ENCODE measurements at regions not wholly inside any gene's neighbourhood (a gene's known extent, or its start where the extent isn't known, plus 50 kb on each side); places are given as distances from the start of the nearest gene placed in this dataset.

DNA sequence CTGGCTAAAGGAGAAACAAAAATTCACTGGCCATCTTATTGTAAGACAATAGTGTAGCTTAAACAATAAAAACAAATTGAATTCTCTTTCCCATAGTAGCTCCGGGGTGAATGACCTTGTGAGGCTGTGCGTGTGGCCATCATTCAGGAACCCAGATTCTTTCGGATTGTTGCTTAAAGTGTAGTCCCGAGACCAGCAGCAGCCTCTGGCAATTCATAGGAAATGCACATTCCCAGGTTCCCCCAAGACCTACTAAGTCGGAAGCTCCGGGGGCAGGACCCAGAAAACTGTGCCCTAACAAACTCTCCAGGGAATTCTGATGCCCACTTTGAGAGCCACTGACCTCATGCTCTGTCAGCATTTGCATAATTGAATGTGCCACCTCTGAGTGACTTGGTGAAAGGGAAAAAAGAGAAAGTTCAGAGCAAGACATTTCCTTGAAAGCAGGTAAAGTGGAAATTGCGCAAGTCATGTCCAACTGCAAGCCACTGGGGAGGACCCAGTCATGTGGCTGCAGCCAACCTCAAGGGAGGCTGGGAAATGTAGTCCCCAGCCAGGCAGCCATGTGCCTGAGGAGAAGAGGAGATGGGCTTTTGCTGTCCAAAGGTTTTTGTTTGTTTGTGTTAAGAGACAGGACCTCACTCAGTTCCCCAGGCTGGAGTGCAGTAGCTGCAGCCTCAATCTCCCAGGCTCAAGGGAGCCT lies 50.7 kb upstream of the PNMA8B start:
- DNase-seq (peak; percentile 40 to 58), ATAC-seq (peak; percentile 98)
- intact Hi-C loops (cut with DNase I, micrococcal nuclease): no loop called here

DNA sequence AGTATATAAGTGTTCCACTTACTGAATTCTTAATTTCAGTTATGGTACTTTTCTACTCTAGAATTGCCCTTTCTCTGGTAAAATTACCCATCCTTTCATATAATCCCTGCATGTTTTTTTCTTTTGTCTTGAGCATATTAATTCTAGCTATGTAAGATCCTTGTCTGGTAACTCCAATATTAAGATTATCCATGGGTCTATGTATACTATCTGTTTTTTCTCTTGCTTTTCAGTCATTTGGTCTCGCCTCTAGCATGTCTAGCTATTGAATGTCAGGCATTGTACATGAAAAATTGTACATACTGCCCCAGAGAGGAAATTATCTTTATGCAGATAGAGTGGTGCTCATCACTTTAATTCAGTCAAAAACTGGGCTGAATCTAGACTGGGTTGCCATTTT lies 50.4 kb upstream of the CALM3 start:
- intact Hi-C loops (cut with DNase I, micrococcal nuclease): no loop called here
- no peak for ATAC-seq

DNA sequence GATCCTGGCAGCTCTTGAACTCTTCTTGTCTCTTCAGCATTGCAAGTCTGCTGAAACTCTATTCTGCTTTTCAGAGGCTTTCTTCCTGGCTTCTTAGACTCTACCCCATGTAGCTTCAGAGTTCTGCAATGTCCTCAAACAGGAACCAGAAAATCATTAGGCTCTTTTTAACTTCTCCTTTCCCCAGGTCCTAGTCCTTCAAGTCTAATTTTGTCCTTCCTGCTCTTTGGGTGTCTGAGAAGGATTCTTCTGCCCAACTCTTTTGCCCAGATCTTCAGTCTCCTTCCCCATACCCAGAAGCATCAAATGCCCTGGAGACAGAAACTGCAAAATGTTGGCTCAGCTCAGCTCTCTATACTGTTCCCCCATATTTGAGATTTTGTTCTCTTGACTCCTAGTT lies 50.0 kb upstream of the CALM3 start:
- no peak for ATAC-seq
- no peak for DNase-seq
- intact Hi-C loops (cut with DNase I, micrococcal nuclease): no loop called here

More for the DNA sequence above, 50.4 kb upstream of the CALM3 start:
- no peak for DNase-seq
